ENCODE measurements at regions not wholly inside any gene's neighbourhood (a gene's known extent, or its start where the extent isn't known, plus 50 kb on each side); places are given as distances from the start of the nearest gene placed in this dataset.

DNA sequence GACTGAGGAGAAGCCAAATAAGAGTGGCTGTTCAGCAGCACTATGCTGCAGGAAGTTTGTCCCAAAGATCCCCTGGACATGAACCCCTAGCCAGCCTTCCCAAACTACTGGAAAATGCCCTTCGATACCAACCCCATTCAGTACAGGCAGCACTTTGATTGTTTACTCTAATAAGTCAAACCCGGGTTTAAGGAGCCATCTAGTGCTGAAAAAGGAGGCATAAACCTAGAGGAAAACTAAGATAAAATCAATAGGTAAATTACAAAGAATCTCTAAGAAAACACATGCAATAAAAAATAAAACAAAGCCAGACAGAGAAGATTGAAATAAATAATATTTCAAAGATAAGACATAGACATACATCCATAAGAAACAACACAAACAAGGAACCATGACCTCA, 771.6 kb downstream of the RPS29 start:
- Histone ChIP-seq H3K9me3 (no peaks in the 10 kb centered on the region), H3K4me2 (no peak overlapping the region), H3K27ac (ENCODE audit: low read depth in 2 of 2, low read length in 1 of 2) (no peak overlapping the region), H4K20me1 (ENCODE audit: insufficient read depth) (no peaks in the 10 kb centered on the region), H3K4me3 (ENCODE audit: low read depth in 2 of 2, low read length in 1 of 2) (no peak overlapping the region), H3F3A (replicated peaks; ENCODE audit: insufficient read depth) (no peaks in the 10 kb centered on the region), H3K4me1 (ENCODE audit: control insufficient read depth in 1 of 2, insufficient read depth in 2 of 2, low read depth in 1 of 2, low read length in 1 of 2) (no peaks in the 10 kb centered on the region), H3K27me3 (ENCODE audit: insufficient read depth) (no peaks in the 10 kb centered on the region), H3K9me2 (no peaks in the 10 kb centered on the region), H2AFZ (ENCODE audit: low read depth) (no peak overlapping the region), H3K9ac (no peak overlapping the region), H3K36me3 (replicated peaks in 1 of 2; ENCODE audit: control insufficient read depth in 1 of 2, insufficient read depth in 2 of 2, low read length in 1 of 2) (no peaks in the 10 kb centered on the region), H3K79me2 (ENCODE audit: insufficient read depth) (no peaks in the 10 kb centered on the region)
- no peak for TF ChIP-seq POLR2AphosphoS5 (IDR thresholded peaks at IDR 0.05; ENCODE audit: low read depth, low read length)
- TF ChIP-seq TAF1 (IDR thresholded peaks at IDR 0.05; ENCODE audit: borderline replicate concordance, low read depth, low read length): no peak
- no peak for TF ChIP-seq YY1 (IDR thresholded peaks at IDR 0.05; ENCODE audit: low read depth)
- no peak for TF ChIP-seq MEF2A (IDR thresholded peaks at IDR 0.05; ENCODE audit: borderline replicate concordance, low read depth)
- no peak for TF ChIP-seq TEAD4 (IDR thresholded peaks at IDR 0.05; ENCODE audit: borderline replicate concordance, insufficient read depth)
- no peak for TF ChIP-seq GATA2 (CRISPR knock-in tag; IDR thresholded peaks at IDR 0.05)
- TF ChIP-seq CHD2 (IDR thresholded peaks at IDR 0.05; ENCODE audit: low read length, partially characterized antibody): no peak
- TF ChIP-seq SIN3A (IDR thresholded peaks at IDR 0.05; ENCODE audit: borderline replicate concordance, low read depth, low read length): no peak
- TF ChIP-seq NFIC (IDR thresholded peaks at IDR 0.05; ENCODE audit: borderline replicate concordance): no peak
- TF ChIP-seq, protein P1, sequence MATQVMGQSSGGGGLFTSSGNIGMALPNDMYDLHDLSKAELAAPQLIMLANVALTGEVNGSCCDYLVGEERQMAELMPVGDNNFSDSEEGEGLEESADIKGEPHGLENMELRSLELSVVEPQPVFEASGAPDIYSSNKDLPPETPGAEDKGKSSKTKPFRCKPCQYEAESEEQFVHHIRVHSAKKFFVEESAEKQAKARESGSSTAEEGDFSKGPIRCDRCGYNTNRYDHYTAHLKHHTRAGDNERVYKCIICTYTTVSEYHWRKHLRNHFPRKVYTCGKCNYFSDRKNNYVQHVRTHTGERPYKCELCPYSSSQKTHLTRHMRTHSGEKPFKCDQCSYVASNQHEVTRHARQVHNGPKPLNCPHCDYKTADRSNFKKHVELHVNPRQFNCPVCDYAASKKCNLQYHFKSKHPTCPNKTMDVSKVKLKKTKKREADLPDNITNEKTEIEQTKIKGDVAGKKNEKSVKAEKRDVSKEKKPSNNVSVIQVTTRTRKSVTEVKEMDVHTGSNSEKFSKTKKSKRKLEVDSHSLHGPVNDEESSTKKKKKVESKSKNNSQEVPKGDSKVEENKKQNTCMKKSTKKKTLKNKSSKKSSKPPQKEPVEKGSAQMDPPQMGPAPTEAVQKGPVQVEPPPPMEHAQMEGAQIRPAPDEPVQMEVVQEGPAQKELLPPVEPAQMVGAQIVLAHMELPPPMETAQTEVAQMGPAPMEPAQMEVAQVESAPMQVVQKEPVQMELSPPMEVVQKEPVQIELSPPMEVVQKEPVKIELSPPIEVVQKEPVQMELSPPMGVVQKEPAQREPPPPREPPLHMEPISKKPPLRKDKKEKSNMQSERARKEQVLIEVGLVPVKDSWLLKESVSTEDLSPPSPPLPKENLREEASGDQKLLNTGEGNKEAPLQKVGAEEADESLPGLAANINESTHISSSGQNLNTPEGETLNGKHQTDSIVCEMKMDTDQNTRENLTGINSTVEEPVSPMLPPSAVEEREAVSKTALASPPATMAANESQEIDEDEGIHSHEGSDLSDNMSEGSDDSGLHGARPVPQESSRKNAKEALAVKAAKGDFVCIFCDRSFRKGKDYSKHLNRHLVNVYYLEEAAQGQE (IDR thresholded peaks at IDR 0.05; ENCODE audit: low read depth, low read length): no peak
- TF ChIP-seq NRF1 (IDR thresholded peaks at IDR 0.05; ENCODE audit: low read depth, low read length): no peak
- TF ChIP-seq RCOR1 (IDR thresholded peaks at IDR 0.05; ENCODE audit: low read length): no peak
- no peak for TF ChIP-seq EZH2phosphoT487 (IDR thresholded peaks at IDR 0.05; ENCODE audit: borderline replicate concordance, low read depth)
- no peak for TF ChIP-seq MXI1 (IDR thresholded peaks at IDR 0.05; ENCODE audit: low read depth, low read length)
- WGBS (ENCODE audit: low lambda C conversion rate): 28% methylated on average over 2 of the region's 2 CpGs
- POLR2A ChIA-PET: no interaction called here
- CTCF ChIA-PET: no interaction called here
- DNase-seq: no peak

DNA sequence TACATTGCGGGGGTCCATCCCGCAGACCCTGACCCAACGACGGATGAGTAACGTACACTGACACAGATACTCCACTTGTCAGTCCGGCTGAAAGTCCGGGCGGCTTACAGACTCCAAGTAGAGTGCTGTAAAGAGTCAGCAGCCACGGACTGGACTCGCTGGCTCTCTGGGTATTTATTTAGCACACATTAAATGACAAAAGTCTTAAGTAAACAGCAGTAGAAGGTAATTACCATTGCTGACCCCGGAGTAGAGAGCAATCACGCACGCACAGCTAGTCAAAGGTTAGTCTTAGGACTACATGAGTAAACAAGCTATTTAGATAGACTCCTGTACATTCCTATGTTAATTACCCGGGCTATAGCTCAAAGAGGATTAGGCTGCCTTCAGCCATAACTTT, 780.9 kb downstream of the RPS29 start:
- no peaks in the 10 kb centered on the region for H3K36me3 ChIP-seq (replicated peaks in 1 of 2; ENCODE audit: control insufficient read depth in 1 of 2, insufficient read depth in 2 of 2, low read length in 1 of 2)
- no peaks in the 10 kb centered on the region for H3K79me2 ChIP-seq (ENCODE audit: insufficient read depth)
- no peak overlapping the region for H3K9ac ChIP-seq
- H3K4me3 ChIP-seq (ENCODE audit: low read depth in 2 of 2, low read length in 1 of 2): no peak overlapping the region
- ChIA-PET POLR2A (no interaction called here), CTCF (no interaction called here)
- H3K4me2 ChIP-seq: no peak overlapping the region
- no peaks in the 10 kb centered on the region for H3K4me1 ChIP-seq (ENCODE audit: control insufficient read depth in 1 of 2, insufficient read depth in 2 of 2, low read depth in 1 of 2, low read length in 1 of 2)
- no peaks in the 10 kb centered on the region for H3F3A ChIP-seq (replicated peaks; ENCODE audit: insufficient read depth)
- H3K9me2 ChIP-seq: no peaks in the 10 kb centered on the region
- no peak for DNase-seq
- H3K9me3 ChIP-seq: no peaks in the 10 kb centered on the region
- no peaks in the 10 kb centered on the region for H3K27me3 ChIP-seq (ENCODE audit: insufficient read depth)
- 51% methylated on average over 5 of the region's 14 CpGs for WGBS (ENCODE audit: low lambda C conversion rate)
- H3K27ac ChIP-seq (ENCODE audit: low read depth in 2 of 2, low read length in 1 of 2): no peak overlapping the region
- H4K20me1 ChIP-seq (ENCODE audit: insufficient read depth): no peaks in the 10 kb centered on the region
- H2AFZ ChIP-seq (ENCODE audit: low read depth): no peak overlapping the region
- TF ChIP-seq FOXM1 (IDR thresholded peaks at IDR 0.05; ENCODE audit: low read depth): no peak
- no peak for TF ChIP-seq GABPA (IDR thresholded peaks at IDR 0.05; ENCODE audit: low read depth)
- no peak for TF ChIP-seq FOSL2 (IDR thresholded peaks at IDR 0.05; ENCODE audit: borderline replicate concordance, low read depth)
- TF ChIP-seq RXRA (IDR thresholded peaks at IDR 0.05; ENCODE audit: borderline replicate concordance, low read depth): no peak
- TF ChIP-seq RCOR1 (IDR thresholded peaks at IDR 0.05; ENCODE audit: low read length): no peak
- TF ChIP-seq, protein P2, sequence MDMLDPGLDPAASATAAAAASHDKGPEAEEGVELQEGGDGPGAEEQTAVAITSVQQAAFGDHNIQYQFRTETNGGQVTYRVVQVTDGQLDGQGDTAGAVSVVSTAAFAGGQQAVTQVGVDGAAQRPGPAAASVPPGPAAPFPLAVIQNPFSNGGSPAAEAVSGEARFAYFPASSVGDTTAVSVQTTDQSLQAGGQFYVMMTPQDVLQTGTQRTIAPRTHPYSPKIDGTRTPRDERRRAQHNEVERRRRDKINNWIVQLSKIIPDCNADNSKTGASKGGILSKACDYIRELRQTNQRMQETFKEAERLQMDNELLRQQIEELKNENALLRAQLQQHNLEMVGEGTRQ (IDR thresholded peaks at IDR 0.05; ENCODE audit: borderline replicate concordance, low read depth, low read length): no peak
- no peak for TF ChIP-seq NRF1 (IDR thresholded peaks at IDR 0.05; ENCODE audit: low read depth, low read length)
- no peak for TF ChIP-seq MXI1 (IDR thresholded peaks at IDR 0.05; ENCODE audit: low read depth, low read length)
- TF ChIP-seq POLR2AphosphoS5 (IDR thresholded peaks at IDR 0.05; ENCODE audit: low read depth, low read length): no peak
- TF ChIP-seq EP300 (IDR thresholded peaks at IDR 0.05; ENCODE audit: borderline replicate concordance in 1 of 2, low read depth in 1 of 2, low read length in 1 of 2): no peak
- TF ChIP-seq, protein P1 (IDR thresholded peaks at IDR 0.05; ENCODE audit: low read depth, low read length): no peak
- TF ChIP-seq MEF2A (IDR thresholded peaks at IDR 0.05; ENCODE audit: borderline replicate concordance, low read depth): no peak

Measured in SK-N-SH (cell line).